ENCODE measurements at regions not wholly inside any gene's neighbourhood (a gene's known extent, or its start where the extent isn't known, plus 50 kb on each side); places are given as distances from the start of the nearest gene placed in this dataset.
"Not testable (repeated sequence)": the region's sequence is repeated elsewhere in the genome, so short reads cannot be mapped to it uniquely, and the experiment has no call there.

DNA sequence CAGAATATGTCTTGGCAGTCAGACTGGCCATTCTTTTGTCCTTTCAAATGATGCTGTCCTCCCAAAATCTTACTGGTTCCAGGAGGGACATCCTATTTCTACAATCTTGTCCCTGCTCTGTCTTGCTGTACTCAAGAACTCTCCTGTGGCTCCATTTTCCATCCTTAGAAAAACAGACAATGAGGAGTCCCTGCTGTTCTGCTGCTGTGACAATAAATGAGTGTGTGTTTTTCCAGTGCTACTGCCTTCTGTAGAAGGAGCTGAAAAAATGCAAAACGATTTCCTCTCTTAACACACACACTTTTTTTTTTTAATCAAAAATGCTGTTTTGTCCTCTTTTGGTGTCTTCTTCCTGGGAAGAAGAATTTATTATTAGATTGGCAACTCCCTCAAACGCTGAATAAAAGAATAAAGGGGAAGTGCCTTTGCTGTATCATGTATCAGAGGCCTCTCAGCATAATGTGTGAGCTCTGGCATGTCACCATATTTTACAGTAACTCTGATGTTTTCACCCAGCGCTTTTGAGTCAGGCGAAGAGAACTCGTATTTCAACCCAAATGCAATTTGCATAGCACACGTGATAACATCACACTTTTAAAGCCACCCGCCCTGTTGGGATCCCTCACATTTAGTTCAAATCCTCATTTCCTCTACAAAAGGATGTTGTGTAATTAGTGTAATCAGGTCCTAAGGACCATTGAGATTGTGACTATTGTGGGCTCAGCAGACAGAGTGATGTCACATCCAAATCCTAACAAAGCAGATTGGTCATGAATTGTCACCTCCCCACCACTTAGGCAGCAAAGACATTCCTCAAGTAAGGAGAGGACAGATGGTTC, 496.0 kb upstream of the LARGE1 start:
- H3K4me3 Mint-ChIP-seq: no peak overlapping the region
- peaks cover 4% of the 10 kb centered on the region for H3K9me3 Mint-ChIP-seq
- H3K36me3 Mint-ChIP-seq (ENCODE audit: low read depth): no peaks in the 10 kb centered on the region
- no peak overlapping the region for H3K27ac Mint-ChIP-seq
- no peaks in the 10 kb centered on the region for H3K4me1 Mint-ChIP-seq
- ATAC-seq (ENCODE audit: low read depth) (no peak), DNase-seq (no peak)
- CTCF ChIA-PET: no interaction called here
- intact Hi-C loops (cut with micrococcal nuclease): loop anchor here (10.0 kb wide), 1 partner anchor 739 kb away; no protein-coding TSS in a partner anchor
- TF ChIP-seq, protein P1, sequence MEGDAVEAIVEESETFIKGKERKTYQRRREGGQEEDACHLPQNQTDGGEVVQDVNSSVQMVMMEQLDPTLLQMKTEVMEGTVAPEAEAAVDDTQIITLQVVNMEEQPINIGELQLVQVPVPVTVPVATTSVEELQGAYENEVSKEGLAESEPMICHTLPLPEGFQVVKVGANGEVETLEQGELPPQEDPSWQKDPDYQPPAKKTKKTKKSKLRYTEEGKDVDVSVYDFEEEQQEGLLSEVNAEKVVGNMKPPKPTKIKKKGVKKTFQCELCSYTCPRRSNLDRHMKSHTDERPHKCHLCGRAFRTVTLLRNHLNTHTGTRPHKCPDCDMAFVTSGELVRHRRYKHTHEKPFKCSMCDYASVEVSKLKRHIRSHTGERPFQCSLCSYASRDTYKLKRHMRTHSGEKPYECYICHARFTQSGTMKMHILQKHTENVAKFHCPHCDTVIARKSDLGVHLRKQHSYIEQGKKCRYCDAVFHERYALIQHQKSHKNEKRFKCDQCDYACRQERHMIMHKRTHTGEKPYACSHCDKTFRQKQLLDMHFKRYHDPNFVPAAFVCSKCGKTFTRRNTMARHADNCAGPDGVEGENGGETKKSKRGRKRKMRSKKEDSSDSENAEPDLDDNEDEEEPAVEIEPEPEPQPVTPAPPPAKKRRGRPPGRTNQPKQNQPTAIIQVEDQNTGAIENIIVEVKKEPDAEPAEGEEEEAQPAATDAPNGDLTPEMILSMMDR (IDR thresholded peaks at IDR 0.05): no peak
- POLR2A ChIA-PET: no interaction called here
- no peaks in the 10 kb centered on the region for H3K27me3 Mint-ChIP-seq

GRCh38 chr22:34422948-34423347, 502.7 kb upstream of the LARGE1 start:
- H3K4me1 Mint-ChIP-seq; H3K4me3 Mint-ChIP-seq; POLR2A ChIA-PET; H3K36me3 Mint-ChIP-seq (ENCODE audit: low read depth); CTCF ChIA-PET; H3K27ac Mint-ChIP-seq; H3K27me3 Mint-ChIP-seq; H3K9me3 Mint-ChIP-seq; ATAC-seq (ENCODE audit: low read depth); DNase-seq; intact Hi-C loops (cut with micrococcal nuclease): not testable (repeated sequence)

- POLR2A ChIA-PET: no interaction called here
- intact Hi-C loops (cut with micrococcal nuclease): no loop called here
- ATAC-seq (ENCODE audit: low read depth): no peak
- H3K4me3 Mint-ChIP-seq: no peak overlapping the region
- no peaks in the 10 kb centered on the region for H3K36me3 Mint-ChIP-seq (ENCODE audit: low read depth)
- peaks cover 3% of the 10 kb centered on the region for H3K27me3 Mint-ChIP-seq
- H3K27ac Mint-ChIP-seq: no peak overlapping the region
- H3K4me1 Mint-ChIP-seq: no peaks in the 10 kb centered on the region
- CTCF ChIA-PET: no interaction called here
- H3K9me3 Mint-ChIP-seq: peaks cover 9% of the 10 kb centered on the region
- DNase-seq: no peak
- TF ChIP-seq, protein P1 (IDR thresholded peaks at IDR 0.05): no peak
Observed at GRCh38 chr22:34427436-34427835, 507.2 kb upstream of the LARGE1 start.

- ChIA-PET POLR2A (no interaction called here), CTCF (no interaction called here)
- Mint-ChIP-seq H3K4me1 (no peaks in the 10 kb centered on the region), H3K27me3 (peaks cover 3% of the 10 kb centered on the region), H3K9me3 (peaks cover 9% of the 10 kb centered on the region), H3K4me3 (no peak overlapping the region), H3K36me3 (ENCODE audit: low read depth) (no peaks in the 10 kb centered on the region), H3K27ac (no peak overlapping the region)
- DNase-seq: no peak
- TF ChIP-seq, protein P1 (IDR thresholded peaks at IDR 0.05): no peak
- ATAC-seq (ENCODE audit: low read depth): no peak
- intact Hi-C loops (cut with micrococcal nuclease): no loop called here
Observed at GRCh38 chr22:34427841-34428240, 507.6 kb upstream of the LARGE1 start.

DNA sequence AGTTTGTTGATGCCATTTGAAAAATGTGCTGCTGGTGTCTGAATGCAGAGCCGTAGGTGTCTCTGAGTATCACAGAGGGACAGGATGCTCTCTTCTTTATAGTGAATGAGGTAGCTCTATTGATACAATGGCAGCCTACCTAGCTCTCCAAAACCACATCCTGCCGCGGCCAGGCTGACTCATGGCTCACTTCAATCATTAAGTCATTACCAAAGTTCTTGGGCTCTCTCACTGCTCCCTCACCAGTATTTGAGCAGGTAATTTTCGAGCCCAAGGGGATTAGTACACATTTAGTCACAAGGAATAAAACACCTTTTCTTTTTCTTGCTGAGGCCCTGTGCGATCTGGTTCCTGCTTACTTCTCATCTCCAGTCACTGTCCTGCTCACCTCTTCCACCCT, 509.0 kb upstream of the LARGE1 start:
- H3K4me1 Mint-ChIP-seq: no peaks in the 10 kb centered on the region
- no peak for DNase-seq
- H3K27ac Mint-ChIP-seq: no peak overlapping the region
- H3K4me3 Mint-ChIP-seq: no peak overlapping the region
- POLR2A ChIA-PET: no interaction called here
- ATAC-seq (ENCODE audit: low read depth): no peak
- intact Hi-C loops (cut with micrococcal nuclease): no loop called here
- TF ChIP-seq, protein P1 (IDR thresholded peaks at IDR 0.05): no peak
- H3K9me3 Mint-ChIP-seq: peaks cover 9% of the 10 kb centered on the region
- H3K36me3 Mint-ChIP-seq (ENCODE audit: low read depth): no peaks in the 10 kb centered on the region
- CTCF ChIA-PET: no interaction called here
- H3K27me3 Mint-ChIP-seq: peaks cover 3% of the 10 kb centered on the region

DNA sequence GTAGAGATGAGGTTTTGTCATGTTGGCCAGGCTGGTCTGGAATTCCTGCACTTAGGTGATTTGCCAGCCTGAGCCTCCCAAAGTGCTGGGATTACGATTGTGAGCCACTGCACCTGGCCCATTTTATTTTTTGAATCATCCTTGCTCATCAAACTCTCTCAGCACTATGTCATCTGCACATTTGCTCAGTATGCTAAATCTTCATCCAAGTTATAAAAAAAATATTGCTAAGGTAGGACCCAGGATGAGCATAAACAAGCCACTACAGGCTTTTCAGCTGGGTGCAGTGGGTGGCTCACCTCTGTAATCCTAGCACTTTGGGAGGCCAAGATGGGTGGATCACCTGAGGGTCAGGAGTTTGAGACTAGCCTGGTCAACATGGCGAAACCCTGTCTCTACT, 510.1 kb upstream of the LARGE1 start:
- no peak overlapping the region for H3K4me3 Mint-ChIP-seq
- H3K36me3 Mint-ChIP-seq (ENCODE audit: low read depth): no peaks in the 10 kb centered on the region
- intact Hi-C loops (cut with micrococcal nuclease): no loop called here
- H3K27ac Mint-ChIP-seq: no peak overlapping the region
- H3K27me3 Mint-ChIP-seq: peaks cover 3% of the 10 kb centered on the region
- TF ChIP-seq, protein P1 (IDR thresholded peaks at IDR 0.05): no peak
- DNase-seq (no peak), ATAC-seq (ENCODE audit: low read depth) (no peak)
- peaks cover 9% of the 10 kb centered on the region for H3K9me3 Mint-ChIP-seq
- ChIA-PET CTCF (no interaction called here), POLR2A (no interaction called here)
- no peaks in the 10 kb centered on the region for H3K4me1 Mint-ChIP-seq

Data from activated B cell treated with CpG ODN at 0.5 μM for 24 hours (primary cell).